Uterus (tissue), 2 donors: ENCODE measurements at regions not wholly inside any gene's neighbourhood (a gene's known extent, or its start where the extent isn't known, plus 50 kb on each side); places are given as distances from the start of the nearest gene placed in this dataset.

Experiments
- CTCF ChIP-seq, 4 experiments: fragments of 200-600 bp in 2 of 4; fragments of 450-650 bp in 2 of 4; sonication (generic) in 2 of 4; IDR thresholded peaks; one replicate each; pipeline ENCODE4 v1.5.1; 2016 to 2019; ENCODE audit warnings: antibody characterized with exemption in 4 of 4, mild to moderate bottlenecking in 2 of 4, moderate library complexity in 1 of 4
- POLR2A ChIP-seq, 2 donors: fragments of 450-650 bp; IDR thresholded peaks; one replicate each; pipeline ENCODE4 v1.6.1; 2016; ENCODE audit warnings: antibody characterized with exemption in 2 of 2, mild to moderate bottlenecking in 1 of 2, moderate library complexity in 1 of 2

GRCh38 chr17:52298881-52299280 lies 140.4 kb upstream of the CA10 start:
- TF ChIP-seq CTCF (IDR thresholded peaks at IDR 0.05) (no peak), POLR2A (IDR thresholded peaks at IDR 0.05) (no peak)
